Heart right ventricle (tissue), 16 donors: ENCODE measurements at regions not wholly inside any gene's neighbourhood (a gene's known extent, or its start where the extent isn't known, plus 50 kb on each side); places are given as distances from the start of the nearest gene placed in this dataset.

Source experiments
- ATAC-seq, 8 donors: fragments of 200-7000 bp; cut with Tn5 transposase; one replicate each; pipeline ENCODE4 v1.9.1; 2020; ENCODE audit warnings: mild to moderate bottlenecking in 8 of 8, moderate library complexity in 8 of 8, moderate number of reproducible peaks in 1 of 8
- DNase-seq, 2 donors: peaks; one replicate each; pipeline ENCODE4 v3.0.0-alpha.2; 2020
- H3K27ac ChIP-seq, 10 donors: fragments of 200-600 bp; sonication (generic) in 2 of 10; one replicate each; pipeline versions ENCODE4 v1.5.0 to v1.8.0; 2020 to 2022; ENCODE audit warnings: mild to moderate bottlenecking in 3 of 10
- H3K27me3 ChIP-seq, 7 donors: fragments of 200-600 bp; one replicate each; pipeline ENCODE4 v1.8.0; 2021 to 2022; ENCODE audit warnings: mild to moderate bottlenecking in 2 of 7
- H3K36me3 ChIP-seq, 9 donors: fragments of 200-600 bp; sonication (generic) in 1 of 9; one replicate each; pipeline versions ENCODE4 v1.5.0 to v1.8.0; 2020 to 2022; ENCODE audit warnings: mild to moderate bottlenecking in 2 of 9
- H3K4me1 ChIP-seq, 9 donors: fragments of 200-600 bp; sonication (generic) in 1 of 9; one replicate each; pipeline versions ENCODE4 v1.5.0 to v1.8.0; 2020 to 2022; ENCODE audit warnings: mild to moderate bottlenecking in 4 of 9
- H3K4me3 ChIP-seq, 10 donors: fragments of 200-600 bp; sonication (generic) in 2 of 10; one replicate each; pipeline versions ENCODE4 v1.5.0 to v1.8.0; 2020 to 2022; ENCODE audit warnings: mild to moderate bottlenecking in 7 of 10, moderate library complexity in 2 of 10
- H3K9me3 ChIP-seq, 11 donors: fragments of 200-600 bp in 10 of 11; sonication (generic) in 2 of 11; one replicate each; pipeline versions ENCODE4 v1.5.0 to v1.8.0; 2013 to 2022; ENCODE audit warnings: mild to moderate bottlenecking in 2 of 11, control low read depth in 1 of 11, moderate library complexity in 1 of 11
- CTCF ChIP-seq, 9 donors: fragments of 200-600 bp; sonication (generic) in 2 of 9; IDR thresholded peaks; one replicate each; pipeline versions ENCODE4 v1.5.0 to v1.8.0; 2021 to 2022; ENCODE audit warnings: antibody characterized with exemption in 9 of 9, mild to moderate bottlenecking in 5 of 9, moderate library complexity in 1 of 9
- WGBS, 2 donors: extraction: QIAGEN DNeasy Blood & Tissue Kit; methylation state at CpG; one replicate each; pipeline ENCODE4 v1.1.7; 2013; ENCODE audit warnings: inconsistent platforms in 1 of 2; 5-methylcytosine and 5-hydroxymethylcytosine counted together
- intact Hi-C, 10 donors: fragments of 100-400 bp; cut with DNase I; formaldehyde crosslinking; loops; one replicate each; pipeline versions ENCODE4 v1.11.1 to v1.14.2; 2022
- donor health status: Arrhythmogenic right ventricular cardiomyopathy.
- donor health status: ischemic (EF 13 %, LVEDD 7.1; RV severe dilation, severe dysfunction).
- donor health status: healthy with polysubstance abuse.
- donor health status: DM: no; HTN: yes; CAD: no.
- donor health status: DM: no; HTN: no; CAD: no.
- donor health status: ischemic (EF 25% LVEDD 6.9; RV normal size, moderate dysfunction).
- donor health status: ischemic (EF 25% LVEDD 5.7; RV mildly dilated, moderate dysfunction).
- donor health status: healthy.
- donor health status: DM: yes; HTN: yes; CAD: no.
- donor health status: Ischemic cardiomyopathy.
- donor health status: ischemic (EF 35%, LVEDD 5.7; RV mildly dilated, moderate dysfunction).
- donor health status: nonischemic (EF 11% LVEDD 7.7; RV severe dilation, severe dysfunction).
- donor health status: DM: yes; HTN: yes; CAD: no.
- donor health status: PGD.
- donor health status: ischemic (EF 29% LVEDD 5.4; RV normal size, mild dysfunction).
- donor health status: nonischemic (EF 23%, LVEDD 6.1; RV moderate dilation, normal function).

GRCh38 chr13:80033286-80033685 lies 307.6 kb downstream of the SPRY2 start:
- 54 to 62% methylated on average over 1 of the region's 1 CpG for WGBS, 2 donors
- intact Hi-C loops = loop anchor here in 6 of 10 donors (5.0 to 10.0 kb wide), 3 partner anchors 92 to 309 kb away; partner anchors contain the start of gene SPRY2 (in 2 of the 6)
- TF ChIP-seq CTCF (IDR thresholded peaks at IDR 0.05) = no peak

GRCh38 chr13:80030491-80030890 lies 310.4 kb downstream of the SPRY2 start:
- TF ChIP-seq CTCF (IDR thresholded peaks at IDR 0.05) = peak in 8 of 9 donors; percentile 8 to 58 (median 38)
- Histone ChIP-seq H3K4me3 (no peak overlapping the region), H3K36me3 (no peaks in the 10 kb centered on the region), H3K27ac (no peak overlapping the region), H3K27me3 (no peaks in the 10 kb centered on the region), H3K9me3 (no peaks in the 10 kb centered on the region), H3K4me1 (peaks cover 0 to 7% (median 0%) of the 10 kb centered on the region in 9 donors)
- intact Hi-C loops = loop anchor here in 6 of 10 donors (5.0 to 10.0 kb wide), 3 partner anchors 94 to 312 kb away; partner anchors contain the start of gene SPRY2 (in 2 of the 6)
- DNase-seq (peak in 1 of 2 donors; percentile 30), ATAC-seq (peak; percentile 42 to 82 (median 75))
- WGBS, 2 donors = 29 to 34% methylated on average over 3 of the region's 3 CpGs

More at GRCh38 chr13:80033286-80033685, 307.6 kb downstream of the SPRY2 start:
- DNase-seq = no peak
- H3K27me3 ChIP-seq = no peaks in the 10 kb centered on the region
- no peak for ATAC-seq
- H3K9me3 ChIP-seq = no peaks in the 10 kb centered on the region
- H3K4me3 ChIP-seq = no peak overlapping the region
- no peaks in the 10 kb centered on the region for H3K36me3 ChIP-seq
- peaks cover 0 to 20% (median 0%) of the 10 kb centered on the region in 9 donors for H3K4me1 ChIP-seq
- no peak overlapping the region for H3K27ac ChIP-seq

- intact Hi-C loops = loop anchor here in 3 of 10 donors (10.0 kb wide), 2 partner anchors 254 to 306 kb away; no protein-coding TSS in a partner anchor
- Histone ChIP-seq H3K36me3 (no peaks in the 10 kb centered on the region), H3K4me1 (peaks cover 0 to 7% (median 0%) of the 10 kb centered on the region in 9 donors), H3K27me3 (no peaks in the 10 kb centered on the region), H3K4me3 (no peak overlapping the region), H3K9me3 (no peaks in the 10 kb centered on the region), H3K27ac (no peak overlapping the region)
- ATAC-seq (no peak), DNase-seq (peak in 1 of 2 donors; percentile 9)
- TF ChIP-seq CTCF (IDR thresholded peaks at IDR 0.05) = no peak
- WGBS, 2 donors = 77 to 78% methylated on average over 2 of the region's 2 CpGs
Observed at GRCh38 chr13:80029170-80029569, 311.8 kb downstream of the SPRY2 start.

GRCh38 chr13:80022146-80022545 lies 318.8 kb downstream of the SPRY2 start:
- H3K9me3 ChIP-seq = no peaks in the 10 kb centered on the region
- no peaks in the 10 kb centered on the region for H3K27me3 ChIP-seq
- H3K27ac ChIP-seq = no peak overlapping the region
- TF ChIP-seq CTCF (IDR thresholded peaks at IDR 0.05) = no peak
- ATAC-seq = no peak
- H3K4me3 ChIP-seq = no peak overlapping the region
- WGBS, 2 donors = 11 to 12% methylated on average over 3 of the region's 3 CpGs
- H3K36me3 ChIP-seq = no peaks in the 10 kb centered on the region
- no peak for DNase-seq
- intact Hi-C loops = loop anchor here in 3 of 10 donors (10.0 kb wide), 2 partner anchors 247 to 313 kb away; no protein-coding TSS in a partner anchor
- H3K4me1 ChIP-seq = peaks cover 0 to 4% (median 0%) of the 10 kb centered on the region in 9 donors
